GM23338 (cell line): ENCODE measurements at regions not wholly inside any gene's neighbourhood (a gene's known extent, or its start where the extent isn't known, plus 50 kb on each side); places are given as distances from the start of the nearest gene placed in this dataset.
A peak's percentile ranks its signal among the peaks of the same experiment; 100 is the strongest.

Experiments
- ATAC-seq: fragments of 200-7000 bp; cut with Tn5 transposase; 3 replicates; pipeline ENCODE4 v1.9.1; 2020
- DNase-seq: peaks from one replicate; pipeline ENCODE4 v3.0.0-alpha.2; 2015; ENCODE audit warnings: low spot score
- H2AFZ ChIP-seq: fragments of 200-600 bp; sonication (generic); 2 replicates; pipeline ENCODE4 v1.8.0; 2016; ENCODE audit warnings: antibody characterized with exemption, mild to moderate bottlenecking, moderate library complexity
- H3F3A ChIP-seq: fragments of 200-600 bp; sonication (generic); replicated peaks from 2 replicates; pipeline ENCODE4 v1.8.0; 2017; ENCODE audit warnings: antibody characterized with exemption, mixed run types, low read depth
- H3K27ac ChIP-seq: fragments of 200-600 bp; sonication (generic); 2 replicates; pipeline ENCODE4 v1.6.1; 2016; ENCODE audit warnings: low read depth
- H3K27me3 ChIP-seq: fragments of 200-600 bp; sonication (generic); 2 replicates; pipeline ENCODE4 v1.8.0; 2016; ENCODE audit warnings: mild to moderate bottlenecking, mixed run types, moderate library complexity; ENCODE audit not compliant: insufficient read depth
- H3K36me3 ChIP-seq: fragments of 200-600 bp; sonication (generic); 2 replicates; pipeline ENCODE4 v1.8.0; 2016; ENCODE audit warnings: mild to moderate bottlenecking; ENCODE audit not compliant: insufficient read depth
- H3K4me1 ChIP-seq: fragments of 200-600 bp; sonication (generic); 2 replicates; pipeline ENCODE4 v1.8.0; 2016; ENCODE audit warnings: mild to moderate bottlenecking, moderate library complexity; ENCODE audit not compliant: insufficient read depth
- H3K4me2 ChIP-seq: fragments of 200-600 bp; sonication (generic); 2 replicates; pipeline ENCODE4 v1.7.1; 2017; ENCODE audit warnings: mixed run types
- H3K4me3 ChIP-seq: fragments of 200-600 bp; sonication (generic); 2 replicates; pipeline ENCODE4 v1.6.1; 2016; ENCODE audit warnings: mixed run types
- H3K79me2 ChIP-seq: fragments of 200-600 bp; sonication (generic); replicated peaks from 2 replicates; pipeline ENCODE4 v1.8.0; 2017; ENCODE audit warnings: mild to moderate bottlenecking; ENCODE audit not compliant: insufficient read depth
- H3K9me2 ChIP-seq: fragments of 200-600 bp; sonication (generic); 2 replicates; pipeline ENCODE4 v1.8.0; 2017; ENCODE audit not compliant: insufficient read depth
- H4K20me1 ChIP-seq: fragments of 200-600 bp; sonication (generic); replicated peaks from 2 replicates; pipeline ENCODE4 v1.8.0; 2017; ENCODE audit warnings: mild to moderate bottlenecking; ENCODE audit not compliant: insufficient read depth
- H3K27ac Mint-ChIP-seq: 2 replicates; pipeline ENCODE4 v1.8.0; 2020; ENCODE audit warnings: inconsistent platforms, mild to moderate bottlenecking, moderate library complexity, mixed read lengths
- H3K27me3 Mint-ChIP-seq: 3 replicates; pipeline ENCODE4 v1.8.0; 2022; ENCODE audit warnings: low read depth, mild to moderate bottlenecking, moderate library complexity, mixed read lengths, inconsistent platforms; ENCODE audit not compliant: insufficient read depth, poor library complexity
- H3K36me3 Mint-ChIP-seq: 3 replicates; pipeline ENCODE4 v1.8.0; 2021; ENCODE audit warnings: low read depth, mild to moderate bottlenecking, inconsistent platforms, moderate library complexity, mixed read lengths
- H3K4me1 Mint-ChIP-seq: 3 replicates; pipeline ENCODE4 v1.8.0; 2020; ENCODE audit warnings: mild to moderate bottlenecking, inconsistent platforms, mixed read lengths
- H3K4me3 Mint-ChIP-seq: 3 replicates; pipeline ENCODE4 v1.8.0; 2021; ENCODE audit warnings: moderate library complexity, mild to moderate bottlenecking, inconsistent platforms, mixed read lengths
- H3K9me3 Mint-ChIP-seq: 3 replicates; pipeline ENCODE4 v1.8.0; 2020; ENCODE audit warnings: moderate library complexity, mild to moderate bottlenecking, inconsistent platforms, mixed read lengths
- EZH2 ChIP-seq: fragments of 200-600 bp; sonication (generic); IDR thresholded peaks from one replicate; pipeline ENCODE4 v1.8.0; 2017; ENCODE audit warnings: antibody characterized with exemption, mild to moderate bottlenecking, low read depth; ENCODE audit not compliant: unreplicated experiment
- EZH2phosphoT487 ChIP-seq: fragments of 200-600 bp; sonication (generic); IDR thresholded peaks from one replicate; pipeline ENCODE4 v1.8.1; 2018; ENCODE audit warnings: antibody characterized with exemption; ENCODE audit not compliant: unreplicated experiment
- JUNB ChIP-seq: IDR thresholded peaks from one replicate; pipeline ENCODE4 v1.6.1; 2016; ENCODE audit warnings: antibody characterized with exemption; ENCODE audit not compliant: unreplicated experiment
- NANOG ChIP-seq: IDR thresholded peaks from 2 replicates; pipeline ENCODE4 v1.6.1; 2016; ENCODE audit warnings: antibody characterized with exemption, borderline replicate concordance
- POLR2AphosphoS5 ChIP-seq: IDR thresholded peaks from 2 replicates; pipeline ENCODE4 v1.6.1; 2016; ENCODE audit warnings: antibody characterized with exemption, low read depth
- STAT1 ChIP-seq: IDR thresholded peaks from one replicate; pipeline ENCODE4 v1.6.1; 2016; ENCODE audit warnings: antibody characterized with exemption; ENCODE audit not compliant: unreplicated experiment
- ZNF114 ChIP-seq: fragments of 250-450 bp; sonication (Bioruptor Pico); IDR thresholded peaks from 2 replicates; pipeline ENCODE4 v1.5.0; 2020; ENCODE audit warnings: mild to moderate bottlenecking, moderate library complexity
- TF ChIP-seq, protein P1 (sequence below), 2 experiments: fragments of 200-600 bp in 1 of 2; sonication (generic) in 1 of 2; conservative IDR thresholded peaks; 2 replicates each; pipeline versions ENCODE4 v1.5.1 to v1.6.1; 2016 to 2017; ENCODE audit warnings: antibody characterized with exemption in 2 of 2, low read depth in 2 of 2, mild to moderate bottlenecking in 2 of 2, moderate library complexity in 1 of 2
- TF ChIP-seq, protein P2 (sequence below): IDR thresholded peaks from one replicate; pipeline ENCODE4 v1.6.1; 2018; ENCODE audit warnings: antibody characterized with exemption; ENCODE audit not compliant: unreplicated experiment
- TF ChIP-seq, protein P3 (sequence below): fragments of 250-450 bp; sonication (Bioruptor Pico); IDR thresholded peaks from 2 replicates; pipeline ENCODE4 v1.5.0; 2020; ENCODE audit warnings: mild to moderate bottlenecking, moderate library complexity

DNA sequence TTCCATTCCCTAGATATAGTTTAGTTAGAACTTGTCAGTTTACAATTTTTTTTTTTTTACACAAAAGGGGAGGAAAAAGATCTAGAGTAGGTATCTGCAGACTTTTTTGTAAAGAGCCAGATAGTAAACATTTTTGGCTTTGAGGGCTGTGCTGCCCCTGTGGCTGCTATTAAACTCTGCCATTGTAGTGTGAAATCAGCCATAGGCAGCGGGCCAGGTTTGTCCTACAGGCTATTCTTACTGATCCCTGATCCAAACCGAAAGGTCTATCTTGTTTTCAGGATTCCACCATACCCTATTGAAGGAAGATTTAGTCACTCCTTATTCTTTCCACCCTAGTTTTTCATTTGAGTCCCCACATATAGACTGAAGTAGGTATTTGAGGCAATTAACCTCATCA is 203.4 kb downstream of the RND3 start:
- ATAC-seq, result no peak
- H3K4me1 Mint-ChIP-seq, result no peaks in the 10 kb centered on the region
- TF ChIP-seq, protein P1, sequence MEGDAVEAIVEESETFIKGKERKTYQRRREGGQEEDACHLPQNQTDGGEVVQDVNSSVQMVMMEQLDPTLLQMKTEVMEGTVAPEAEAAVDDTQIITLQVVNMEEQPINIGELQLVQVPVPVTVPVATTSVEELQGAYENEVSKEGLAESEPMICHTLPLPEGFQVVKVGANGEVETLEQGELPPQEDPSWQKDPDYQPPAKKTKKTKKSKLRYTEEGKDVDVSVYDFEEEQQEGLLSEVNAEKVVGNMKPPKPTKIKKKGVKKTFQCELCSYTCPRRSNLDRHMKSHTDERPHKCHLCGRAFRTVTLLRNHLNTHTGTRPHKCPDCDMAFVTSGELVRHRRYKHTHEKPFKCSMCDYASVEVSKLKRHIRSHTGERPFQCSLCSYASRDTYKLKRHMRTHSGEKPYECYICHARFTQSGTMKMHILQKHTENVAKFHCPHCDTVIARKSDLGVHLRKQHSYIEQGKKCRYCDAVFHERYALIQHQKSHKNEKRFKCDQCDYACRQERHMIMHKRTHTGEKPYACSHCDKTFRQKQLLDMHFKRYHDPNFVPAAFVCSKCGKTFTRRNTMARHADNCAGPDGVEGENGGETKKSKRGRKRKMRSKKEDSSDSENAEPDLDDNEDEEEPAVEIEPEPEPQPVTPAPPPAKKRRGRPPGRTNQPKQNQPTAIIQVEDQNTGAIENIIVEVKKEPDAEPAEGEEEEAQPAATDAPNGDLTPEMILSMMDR (conservative IDR thresholded peaks at IDR 0.05; ENCODE audit: low read depth in 2 of 2), result no peak
- TF ChIP-seq STAT1, result no peak
- no peak for TF ChIP-seq POLR2AphosphoS5
- TF ChIP-seq ZNF114 (CRISPR knock-in tag), result no peak
- TF ChIP-seq, protein P2, sequence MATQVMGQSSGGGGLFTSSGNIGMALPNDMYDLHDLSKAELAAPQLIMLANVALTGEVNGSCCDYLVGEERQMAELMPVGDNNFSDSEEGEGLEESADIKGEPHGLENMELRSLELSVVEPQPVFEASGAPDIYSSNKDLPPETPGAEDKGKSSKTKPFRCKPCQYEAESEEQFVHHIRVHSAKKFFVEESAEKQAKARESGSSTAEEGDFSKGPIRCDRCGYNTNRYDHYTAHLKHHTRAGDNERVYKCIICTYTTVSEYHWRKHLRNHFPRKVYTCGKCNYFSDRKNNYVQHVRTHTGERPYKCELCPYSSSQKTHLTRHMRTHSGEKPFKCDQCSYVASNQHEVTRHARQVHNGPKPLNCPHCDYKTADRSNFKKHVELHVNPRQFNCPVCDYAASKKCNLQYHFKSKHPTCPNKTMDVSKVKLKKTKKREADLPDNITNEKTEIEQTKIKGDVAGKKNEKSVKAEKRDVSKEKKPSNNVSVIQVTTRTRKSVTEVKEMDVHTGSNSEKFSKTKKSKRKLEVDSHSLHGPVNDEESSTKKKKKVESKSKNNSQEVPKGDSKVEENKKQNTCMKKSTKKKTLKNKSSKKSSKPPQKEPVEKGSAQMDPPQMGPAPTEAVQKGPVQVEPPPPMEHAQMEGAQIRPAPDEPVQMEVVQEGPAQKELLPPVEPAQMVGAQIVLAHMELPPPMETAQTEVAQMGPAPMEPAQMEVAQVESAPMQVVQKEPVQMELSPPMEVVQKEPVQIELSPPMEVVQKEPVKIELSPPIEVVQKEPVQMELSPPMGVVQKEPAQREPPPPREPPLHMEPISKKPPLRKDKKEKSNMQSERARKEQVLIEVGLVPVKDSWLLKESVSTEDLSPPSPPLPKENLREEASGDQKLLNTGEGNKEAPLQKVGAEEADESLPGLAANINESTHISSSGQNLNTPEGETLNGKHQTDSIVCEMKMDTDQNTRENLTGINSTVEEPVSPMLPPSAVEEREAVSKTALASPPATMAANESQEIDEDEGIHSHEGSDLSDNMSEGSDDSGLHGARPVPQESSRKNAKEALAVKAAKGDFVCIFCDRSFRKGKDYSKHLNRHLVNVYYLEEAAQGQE, result no peak
- no peak for TF ChIP-seq EZH2
- no peak for TF ChIP-seq JUNB
- H3K4me1 ChIP-seq, result no peaks in the 10 kb centered on the region
- no peaks in the 10 kb centered on the region for H3K79me2 ChIP-seq
- no peak overlapping the region for H3K27ac ChIP-seq
- no peak overlapping the region for H3K4me3 ChIP-seq
- no peaks in the 10 kb centered on the region for H3K27me3 ChIP-seq
- peak overlapping the region; percentile 40; the same call in 1 of the 2 replicates for H2AFZ ChIP-seq
- no peaks in the 10 kb centered on the region for H3F3A ChIP-seq
- no peaks in the 10 kb centered on the region for H4K20me1 ChIP-seq
- DNase-seq, result no peak
- H3K27ac Mint-ChIP-seq, result no peak overlapping the region
- H3K27me3 Mint-ChIP-seq, result no peaks in the 10 kb centered on the region
- peaks cover 5% of the 10 kb centered on the region; the same call in 2 of the 3 replicates for H3K36me3 Mint-ChIP-seq
- H3K4me3 Mint-ChIP-seq, result no peak overlapping the region
- no peak overlapping the region for H3K4me2 ChIP-seq
- no peaks in the 10 kb centered on the region for H3K36me3 ChIP-seq
- peaks cover 5% of the 10 kb centered on the region for H3K9me3 Mint-ChIP-seq
- H3K9me2 ChIP-seq, result no peaks in the 10 kb centered on the region

DNA sequence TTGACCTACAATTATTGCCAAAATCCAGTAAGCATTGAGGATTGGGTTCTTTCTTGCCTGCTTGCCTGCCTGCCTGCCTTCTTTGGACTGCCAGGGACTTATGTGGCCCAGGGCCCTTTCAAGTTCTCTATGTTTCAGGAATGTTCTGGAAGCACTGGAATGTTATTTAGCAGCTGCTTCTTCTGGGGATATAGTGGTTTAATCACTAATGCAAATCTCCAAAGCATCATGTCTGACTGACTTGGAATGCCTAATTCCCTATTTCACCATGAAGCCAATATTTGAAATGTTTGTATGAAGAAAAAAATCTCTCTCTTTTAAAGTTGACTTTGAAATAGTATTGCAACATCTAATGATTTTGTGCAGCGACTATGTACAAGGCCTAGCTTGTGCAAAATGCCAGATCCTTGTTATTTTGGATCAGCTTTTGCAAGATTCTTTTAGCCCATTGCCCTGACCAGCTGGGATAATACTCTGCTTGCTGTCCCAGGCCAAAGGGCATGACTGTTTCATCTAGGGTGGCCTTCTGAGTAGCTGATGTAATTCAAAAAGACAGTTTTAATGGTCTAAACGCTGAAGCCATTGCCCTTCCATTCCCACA is 204.6 kb downstream of the RND3 start:
- Histone ChIP-seq H2AFZ (no peak overlapping the region), H3F3A (no peaks in the 10 kb centered on the region), H3K79me2 (no peaks in the 10 kb centered on the region), H3K27ac (no peak overlapping the region), H3K4me3 (no peak overlapping the region), H3K27me3 (no peaks in the 10 kb centered on the region), H3K4me1 (no peaks in the 10 kb centered on the region), H3K4me2 (no peak overlapping the region), H3K9me2 (no peaks in the 10 kb centered on the region), H3K36me3 (no peaks in the 10 kb centered on the region), H4K20me1 (no peaks in the 10 kb centered on the region)
- peaks cover 13% of the 10 kb centered on the region; the same call in 2 of the 3 replicates for H3K36me3 Mint-ChIP-seq
- no peaks in the 10 kb centered on the region for H3K27me3 Mint-ChIP-seq
- no peak overlapping the region for H3K27ac Mint-ChIP-seq
- H3K4me1 Mint-ChIP-seq, result no peaks in the 10 kb centered on the region
- DNase-seq (no peak), ATAC-seq (no peak)
- no peak overlapping the region for H3K4me3 Mint-ChIP-seq
- H3K9me3 Mint-ChIP-seq, result peaks cover 11% of the 10 kb centered on the region
- TF ChIP-seq, protein P3, sequence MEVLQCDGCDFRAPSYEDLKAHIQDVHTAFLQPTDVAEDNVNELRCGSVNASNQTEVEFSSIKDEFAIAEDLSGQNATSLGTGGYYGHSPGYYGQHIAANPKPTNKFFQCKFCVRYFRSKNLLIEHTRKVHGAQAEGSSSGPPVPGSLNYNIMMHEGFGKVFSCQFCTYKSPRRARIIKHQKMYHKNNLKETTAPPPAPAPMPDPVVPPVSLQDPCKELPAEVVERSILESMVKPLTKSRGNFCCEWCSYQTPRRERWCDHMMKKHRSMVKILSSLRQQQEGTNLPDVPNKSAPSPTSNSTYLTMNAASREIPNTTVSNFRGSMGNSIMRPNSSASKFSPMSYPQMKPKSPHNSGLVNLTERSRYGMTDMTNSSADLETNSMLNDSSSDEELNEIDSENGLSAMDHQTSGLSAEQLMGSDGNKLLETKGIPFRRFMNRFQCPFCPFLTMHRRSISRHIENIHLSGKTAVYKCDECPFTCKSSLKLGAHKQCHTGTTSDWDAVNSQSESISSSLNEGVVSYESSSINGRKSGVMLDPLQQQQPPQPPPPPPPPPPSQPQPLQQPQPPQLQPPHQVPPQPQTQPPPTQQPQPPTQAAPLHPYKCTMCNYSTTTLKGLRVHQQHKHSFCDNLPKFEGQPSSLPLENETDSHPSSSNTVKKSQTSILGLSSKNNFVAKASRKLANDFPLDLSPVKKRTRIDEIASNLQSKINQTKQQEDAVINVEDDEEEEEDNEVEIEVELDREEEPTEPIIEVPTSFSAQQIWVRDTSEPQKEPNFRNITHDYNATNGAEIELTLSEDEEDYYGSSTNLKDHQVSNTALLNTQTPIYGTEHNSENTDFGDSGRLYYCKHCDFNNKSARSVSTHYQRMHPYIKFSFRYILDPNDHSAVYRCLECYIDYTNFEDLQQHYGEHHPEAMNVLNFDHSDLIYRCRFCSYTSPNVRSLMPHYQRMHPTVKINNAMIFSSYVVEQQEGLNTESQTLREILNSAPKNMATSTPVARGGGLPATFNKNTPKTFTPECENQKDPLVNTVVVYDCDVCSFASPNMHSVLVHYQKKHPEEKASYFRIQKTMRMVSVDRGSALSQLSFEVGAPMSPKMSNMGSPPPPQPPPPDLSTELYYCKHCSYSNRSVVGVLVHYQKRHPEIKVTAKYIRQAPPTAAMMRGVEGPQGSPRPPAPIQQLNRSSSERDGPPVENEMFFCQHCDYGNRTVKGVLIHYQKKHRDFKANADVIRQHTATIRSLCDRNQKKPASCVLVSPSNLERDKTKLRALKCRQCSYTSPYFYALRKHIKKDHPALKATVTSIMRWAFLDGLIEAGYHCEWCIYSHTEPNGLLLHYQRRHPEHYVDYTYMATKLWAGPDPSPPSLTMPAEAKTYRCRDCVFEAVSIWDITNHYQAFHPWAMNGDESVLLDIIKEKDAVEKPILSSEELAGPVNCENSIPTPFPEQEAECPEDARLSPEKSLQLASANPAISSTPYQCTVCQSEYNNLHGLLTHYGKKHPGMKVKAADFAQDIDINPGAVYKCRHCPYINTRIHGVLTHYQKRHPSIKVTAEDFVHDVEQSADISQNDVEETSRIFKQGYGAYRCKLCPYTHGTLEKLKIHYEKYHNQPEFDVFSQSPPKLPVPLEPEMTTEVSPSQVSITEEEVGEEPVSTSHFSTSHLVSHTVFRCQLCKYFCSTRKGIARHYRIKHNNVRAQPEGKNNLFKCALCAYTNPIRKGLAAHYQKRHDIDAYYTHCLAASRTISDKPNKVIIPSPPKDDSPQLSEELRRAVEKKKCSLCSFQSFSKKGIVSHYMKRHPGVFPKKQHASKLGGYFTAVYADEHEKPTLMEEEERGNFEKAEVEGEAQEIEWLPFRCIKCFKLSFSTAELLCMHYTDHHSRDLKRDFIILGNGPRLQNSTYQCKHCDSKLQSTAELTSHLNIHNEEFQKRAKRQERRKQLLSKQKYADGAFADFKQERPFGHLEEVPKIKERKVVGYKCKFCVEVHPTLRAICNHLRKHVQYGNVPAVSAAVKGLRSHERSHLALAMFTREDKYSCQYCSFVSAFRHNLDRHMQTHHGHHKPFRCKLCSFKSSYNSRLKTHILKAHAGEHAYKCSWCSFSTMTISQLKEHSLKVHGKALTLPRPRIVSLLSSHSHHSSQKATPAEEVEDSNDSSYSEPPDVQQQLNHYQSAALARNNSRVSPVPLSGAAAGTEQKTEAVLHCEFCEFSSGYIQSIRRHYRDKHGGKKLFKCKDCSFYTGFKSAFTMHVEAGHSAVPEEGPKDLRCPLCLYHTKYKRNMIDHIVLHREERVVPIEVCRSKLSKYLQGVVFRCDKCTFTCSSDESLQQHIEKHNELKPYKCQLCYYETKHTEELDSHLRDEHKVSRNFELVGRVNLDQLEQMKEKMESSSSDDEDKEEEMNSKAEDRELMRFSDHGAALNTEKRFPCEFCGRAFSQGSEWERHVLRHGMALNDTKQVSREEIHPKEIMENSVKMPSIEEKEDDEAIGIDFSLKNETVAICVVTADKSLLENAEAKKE (CRISPR knock-in tag), result no peak
- TF ChIP-seq NANOG (no peak), EZH2phosphoT487 (no peak)
